ENCODE measurements at regions not wholly inside any gene's neighbourhood (a gene's known extent, or its start where the extent isn't known, plus 50 kb on each side); places are given as distances from the start of the nearest gene placed in this dataset.

GRCh38 chr21:35609263-35609662 lies 451.1 kb downstream of the SETD4 start:
- Mint-ChIP-seq H3K9me3 (no peaks in the 10 kb centered on the region), H3K4me3 (no peak overlapping the region), H3K4me1 (ENCODE audit: low read depth) (no peaks in the 10 kb centered on the region), H3K27me3 (no peaks in the 10 kb centered on the region), H3K36me3 (ENCODE audit: low read depth) (no peaks in the 10 kb centered on the region), H3K27ac (no peak overlapping the region)
- ATAC-seq (no peak), DNase-seq (no peak)
- intact Hi-C loops (cut with micrococcal nuclease): no loop called here
- no peak for TF ChIP-seq CTCF (IDR thresholded peaks at IDR 0.05)
- CTCF ChIA-PET: no interaction called here
- POLR2A ChIA-PET: interaction anchor here (1.5 kb wide), 1 partner anchor 17 kb away, joined by 5 read pairs; no protein-coding TSS in a partner anchor

GRCh38 chr21:35607406-35607805 lies 452.9 kb downstream of the SETD4 start:
- POLR2A ChIA-PET: no interaction called here
- Mint-ChIP-seq H3K27me3 (no peaks in the 10 kb centered on the region), H3K27ac (no peak overlapping the region)

GRCh38 chr21:35606578-35606977 lies 453.7 kb downstream of the SETD4 start:
- no peak for TF ChIP-seq CTCF (IDR thresholded peaks at IDR 0.05)
- H3K27ac Mint-ChIP-seq: no peak overlapping the region
- no peaks in the 10 kb centered on the region for H3K9me3 Mint-ChIP-seq
- no peaks in the 10 kb centered on the region for H3K4me1 Mint-ChIP-seq (ENCODE audit: low read depth)
- ChIA-PET POLR2A (no interaction called here), CTCF (no interaction called here)
- DNase-seq (no peak), ATAC-seq (no peak)
- no peaks in the 10 kb centered on the region for H3K27me3 Mint-ChIP-seq
- intact Hi-C loops (cut with micrococcal nuclease): no loop called here
- H3K4me3 Mint-ChIP-seq: no peak overlapping the region
- H3K36me3 Mint-ChIP-seq (ENCODE audit: low read depth): no peaks in the 10 kb centered on the region

More at GRCh38 chr21:35607406-35607805, 452.9 kb downstream of the SETD4 start:
- intact Hi-C loops (cut with micrococcal nuclease): no loop called here
- no peak for ATAC-seq
- DNase-seq: no peak
- CTCF ChIA-PET: no interaction called here
- no peaks in the 10 kb centered on the region for H3K36me3 Mint-ChIP-seq (ENCODE audit: low read depth)
- TF ChIP-seq CTCF (IDR thresholded peaks at IDR 0.05): no peak
- H3K4me3 Mint-ChIP-seq: no peak overlapping the region
- no peaks in the 10 kb centered on the region for H3K9me3 Mint-ChIP-seq
- H3K4me1 Mint-ChIP-seq (ENCODE audit: low read depth): no peaks in the 10 kb centered on the region

- H3K27me3 Mint-ChIP-seq: no peaks in the 10 kb centered on the region
- TF ChIP-seq CTCF (IDR thresholded peaks at IDR 0.05): no peak
- intact Hi-C loops (cut with micrococcal nuclease): no loop called here
- ATAC-seq: no peak
- ChIA-PET CTCF (no interaction called here), POLR2A (no interaction called here)
- H3K36me3 Mint-ChIP-seq (ENCODE audit: low read depth): no peaks in the 10 kb centered on the region
- H3K4me1 Mint-ChIP-seq (ENCODE audit: low read depth): no peaks in the 10 kb centered on the region
- H3K9me3 Mint-ChIP-seq: no peaks in the 10 kb centered on the region
- no peak for DNase-seq
- H3K4me3 Mint-ChIP-seq: no peak overlapping the region
- no peak overlapping the region for H3K27ac Mint-ChIP-seq
Observed at GRCh38 chr21:35606146-35606545, 454.2 kb downstream of the SETD4 start.

- ATAC-seq: no peak
- no peak for TF ChIP-seq CTCF (IDR thresholded peaks at IDR 0.05)
- Mint-ChIP-seq H3K4me1 (ENCODE audit: low read depth) (no peaks in the 10 kb centered on the region), H3K9me3 (no peaks in the 10 kb centered on the region), H3K4me3 (no peak overlapping the region), H3K27me3 (no peaks in the 10 kb centered on the region), H3K36me3 (ENCODE audit: low read depth) (no peaks in the 10 kb centered on the region), H3K27ac (no peak overlapping the region)
- ChIA-PET POLR2A (no interaction called here), CTCF (interaction anchor here (1.6 kb wide), 1 partner anchor 13 kb away, joined by 4 read pairs; no protein-coding TSS in a partner anchor)
- DNase-seq: no peak
- intact Hi-C loops (cut with micrococcal nuclease): no loop called here
Observed at GRCh38 chr21:35603494-35603893, 456.8 kb downstream of the SETD4 start.

Data from activated CD8-positive, alpha-beta T cell treated with anti-CD3 and anti-CD28 coated beads for 36 hours (primary cell).